Upper lobe of left lung (tissue), 4 donors: ENCODE measurements at regions not wholly inside any gene's neighbourhood (a gene's known extent, or its start where the extent isn't known, plus 50 kb on each side); places are given as distances from the start of the nearest gene placed in this dataset.

Experiments used
- POLR2A ChIP-seq, 4 donors: fragments of 450-650 bp; IDR thresholded peaks; one replicate each; pipeline ENCODE4 v1.5.1; 2016 to 2017; ENCODE audit warnings: antibody characterized with exemption in 4 of 4, mild to moderate bottlenecking in 2 of 4
- TF ChIP-seq, protein P1 (sequence below), 6 experiments: fragments of 450-650 bp in 4 of 6; fragments of 200-600 bp in 2 of 6; sonication (generic) in 2 of 6; IDR thresholded peaks; one replicate each; pipeline ENCODE4 v1.5.1; 2016 to 2019; ENCODE audit warnings: antibody characterized with exemption in 6 of 6

DNA sequence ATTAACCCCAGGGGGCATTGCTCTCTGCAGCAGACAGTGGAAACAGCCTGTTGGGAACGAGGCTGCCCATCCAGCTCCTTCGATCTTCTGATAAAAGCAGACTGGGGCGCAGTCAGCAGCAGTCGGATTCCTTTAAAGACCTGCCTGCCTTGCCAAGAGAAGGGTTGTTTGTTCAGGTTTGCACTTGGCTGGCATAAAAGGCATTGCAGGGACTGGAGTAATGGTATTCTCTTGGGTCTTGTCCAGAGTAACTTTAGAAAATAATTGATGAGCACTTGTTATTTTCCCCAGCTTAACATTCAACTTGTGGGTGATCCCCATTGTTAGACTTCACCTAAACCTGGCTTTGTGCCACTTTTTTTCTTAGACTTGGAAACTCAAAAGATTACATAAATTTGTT, 67.3 kb upstream of the SLC10A2 start:
- TF ChIP-seq, protein P1, sequence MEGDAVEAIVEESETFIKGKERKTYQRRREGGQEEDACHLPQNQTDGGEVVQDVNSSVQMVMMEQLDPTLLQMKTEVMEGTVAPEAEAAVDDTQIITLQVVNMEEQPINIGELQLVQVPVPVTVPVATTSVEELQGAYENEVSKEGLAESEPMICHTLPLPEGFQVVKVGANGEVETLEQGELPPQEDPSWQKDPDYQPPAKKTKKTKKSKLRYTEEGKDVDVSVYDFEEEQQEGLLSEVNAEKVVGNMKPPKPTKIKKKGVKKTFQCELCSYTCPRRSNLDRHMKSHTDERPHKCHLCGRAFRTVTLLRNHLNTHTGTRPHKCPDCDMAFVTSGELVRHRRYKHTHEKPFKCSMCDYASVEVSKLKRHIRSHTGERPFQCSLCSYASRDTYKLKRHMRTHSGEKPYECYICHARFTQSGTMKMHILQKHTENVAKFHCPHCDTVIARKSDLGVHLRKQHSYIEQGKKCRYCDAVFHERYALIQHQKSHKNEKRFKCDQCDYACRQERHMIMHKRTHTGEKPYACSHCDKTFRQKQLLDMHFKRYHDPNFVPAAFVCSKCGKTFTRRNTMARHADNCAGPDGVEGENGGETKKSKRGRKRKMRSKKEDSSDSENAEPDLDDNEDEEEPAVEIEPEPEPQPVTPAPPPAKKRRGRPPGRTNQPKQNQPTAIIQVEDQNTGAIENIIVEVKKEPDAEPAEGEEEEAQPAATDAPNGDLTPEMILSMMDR (IDR thresholded peaks at IDR 0.05): no peak
- no peak for TF ChIP-seq POLR2A (IDR thresholded peaks at IDR 0.05)
